GM12878 (cell line): ENCODE measurements at regions not wholly inside any gene's neighbourhood (a gene's known extent, or its start where the extent isn't known, plus 50 kb on each side); places are given as distances from the start of the nearest gene placed in this dataset.

Source experiments
- CEBPB ChIP-seq, 2 experiments: fragments of 150-350 bp in 1 of 2; IDR thresholded peaks; 2 replicates each; pipeline ENCODE4 v1.6.1; 2012 to 2014; ENCODE audit warnings: low read depth in 2 of 2, low read length in 2 of 2, borderline replicate concordance in 1 of 2, inconsistent platforms in 1 of 2
- EP300 ChIP-seq, 2 experiments: fragments of 150-350 bp in 1 of 2; IDR thresholded peaks; 2 replicates each; pipeline ENCODE4 v1.6.1; 2011 to 2012; ENCODE audit warnings: low read depth in 2 of 2, low read length in 2 of 2, borderline replicate concordance in 1 of 2, improper control_type of control experiment in 1 of 2, inconsistent platforms in 1 of 2; ENCODE audit not compliant: control insufficient read depth in 1 of 2
- EZH2 ChIP-seq: IDR thresholded peaks from 2 replicates; pipeline ENCODE4 v1.6.1; 2012; ENCODE audit warnings: low read depth, mild to moderate bottlenecking, control low read depth, inconsistent platforms, low read length, borderline replicate concordance; ENCODE audit not compliant: control insufficient read depth
- FOXM1 ChIP-seq: IDR thresholded peaks from 2 replicates; pipeline ENCODE4 v1.6.1; 2012; ENCODE audit warnings: low read depth, mild to moderate bottlenecking, inconsistent platforms, low read length, moderate library complexity
- NFIC ChIP-seq: IDR thresholded peaks from 2 replicates; pipeline ENCODE4 v1.6.1; 2012; ENCODE audit warnings: low read depth, mild to moderate bottlenecking, inconsistent platforms, low read length, moderate library complexity
- POLR2A ChIP-seq: IDR thresholded peaks from 2 replicates; pipeline ENCODE4 v1.6.1; 2011; ENCODE audit warnings: low read depth, mild to moderate bottlenecking, low read length
- RAD51 ChIP-seq: fragments of 450-650 bp; IDR thresholded peaks from 2 replicates; pipeline ENCODE4 v1.6.1; 2016; ENCODE audit warnings: moderate library complexity, mild to moderate bottlenecking, inconsistent platforms
- RBBP5 ChIP-seq: fragments of 200-600 bp; sonication (generic); conservative IDR thresholded peaks from 2 replicates; pipeline ENCODE4 v1.6.1; 2016
- RFX5 ChIP-seq: IDR thresholded peaks from 2 replicates; pipeline ENCODE4 v1.6.1; 2011; ENCODE audit warnings: low read depth, low read length, improper control_type of control experiment
- TCF12 ChIP-seq: IDR thresholded peaks from 2 replicates; pipeline ENCODE4 v1.6.1; 2011; ENCODE audit warnings: low read depth, mild to moderate bottlenecking, low read length
- ZNF274 ChIP-seq: IDR thresholded peaks from one replicate; pipeline ENCODE4 v1.8.0; 2011; ENCODE audit not compliant: insufficient read length, insufficient read depth

DNA sequence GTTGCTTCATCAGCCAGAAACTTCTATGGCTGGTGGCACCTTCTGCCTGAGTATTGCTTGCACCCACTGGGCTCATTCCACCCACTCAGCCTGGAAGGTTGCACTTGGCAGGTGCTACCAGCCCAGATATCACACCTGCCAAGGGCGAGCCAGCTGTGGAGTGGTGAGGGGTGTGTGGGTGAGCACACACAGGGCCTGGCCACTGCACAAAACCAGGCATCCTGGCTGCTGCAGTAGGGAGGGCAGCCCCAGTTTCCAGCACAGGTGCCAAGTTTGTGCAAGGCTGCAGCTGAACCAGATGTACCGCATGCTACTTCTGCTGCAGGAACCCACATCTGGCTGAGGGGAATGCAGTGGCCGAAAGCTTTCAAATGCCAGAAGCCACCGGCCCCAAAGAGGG is 1147.8 kb downstream of the FSCB start:
- TF ChIP-seq EZH2 (no peak), ZNF274 (no peak), RBBP5 (no peak), CEBPB (IDR thresholded peaks at IDR 0.05; ENCODE audit: borderline replicate concordance in 1 of 2, low read depth in 2 of 2, low read length in 2 of 2) (no peak), FOXM1 (no peak), RAD51 (no peak), EP300 (IDR thresholded peaks at IDR 0.05; ENCODE audit: borderline replicate concordance in 1 of 2, control insufficient read depth in 1 of 2, low read depth in 2 of 2, low read length in 2 of 2) (no peak), NFIC (no peak), RFX5 (no peak), TCF12 (no peak), POLR2A (no peak)
